Fibroblast of villous mesenchyme (primary cell): ENCODE measurements at regions not wholly inside any gene's neighbourhood (a gene's known extent, or its start where the extent isn't known, plus 50 kb on each side); places are given as distances from the start of the nearest gene placed in this dataset.

Source experiments
- DNase-seq: peaks from one replicate; pipeline ENCODE4 v3.0.0-alpha.2; 2010; ENCODE audit warnings: low read depth
- H3K4me3 ChIP-seq: 2 replicates; pipeline ENCODE4 v1.5.1; 2011; ENCODE audit warnings: low read depth, mild to moderate bottlenecking, low read length
- TF ChIP-seq, protein P1 (sequence below): IDR thresholded peaks from 2 replicates; pipeline ENCODE4 v1.5.1; 2012; ENCODE audit warnings: low read depth, mild to moderate bottlenecking, low read length; ENCODE audit not compliant: insufficient read depth

DNA sequence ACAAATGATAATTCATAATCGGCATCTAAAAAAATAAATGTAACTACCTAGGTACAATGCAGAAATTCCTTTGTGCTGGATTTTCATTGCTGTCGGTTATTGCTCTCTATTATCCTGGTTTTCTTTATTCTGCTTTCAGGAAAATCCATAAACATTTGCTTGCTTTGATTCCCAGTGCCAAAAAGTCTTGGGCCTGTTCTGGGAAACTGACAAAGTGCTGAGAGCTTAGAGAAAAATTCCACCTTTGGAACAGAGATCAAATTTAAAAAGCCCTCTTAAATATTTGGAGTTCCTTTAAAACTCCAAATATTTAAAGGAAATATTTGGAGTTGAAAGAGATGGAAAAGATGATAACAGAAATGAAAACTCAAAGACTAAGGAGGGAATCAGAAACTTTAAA lies 87.3 kb upstream of the ZBED5 start:
- no peak overlapping the region for H3K4me3 ChIP-seq
- TF ChIP-seq, protein P1, sequence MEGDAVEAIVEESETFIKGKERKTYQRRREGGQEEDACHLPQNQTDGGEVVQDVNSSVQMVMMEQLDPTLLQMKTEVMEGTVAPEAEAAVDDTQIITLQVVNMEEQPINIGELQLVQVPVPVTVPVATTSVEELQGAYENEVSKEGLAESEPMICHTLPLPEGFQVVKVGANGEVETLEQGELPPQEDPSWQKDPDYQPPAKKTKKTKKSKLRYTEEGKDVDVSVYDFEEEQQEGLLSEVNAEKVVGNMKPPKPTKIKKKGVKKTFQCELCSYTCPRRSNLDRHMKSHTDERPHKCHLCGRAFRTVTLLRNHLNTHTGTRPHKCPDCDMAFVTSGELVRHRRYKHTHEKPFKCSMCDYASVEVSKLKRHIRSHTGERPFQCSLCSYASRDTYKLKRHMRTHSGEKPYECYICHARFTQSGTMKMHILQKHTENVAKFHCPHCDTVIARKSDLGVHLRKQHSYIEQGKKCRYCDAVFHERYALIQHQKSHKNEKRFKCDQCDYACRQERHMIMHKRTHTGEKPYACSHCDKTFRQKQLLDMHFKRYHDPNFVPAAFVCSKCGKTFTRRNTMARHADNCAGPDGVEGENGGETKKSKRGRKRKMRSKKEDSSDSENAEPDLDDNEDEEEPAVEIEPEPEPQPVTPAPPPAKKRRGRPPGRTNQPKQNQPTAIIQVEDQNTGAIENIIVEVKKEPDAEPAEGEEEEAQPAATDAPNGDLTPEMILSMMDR, result no peak

GRCh38 chr11:10943968-10944367 lies 86.1 kb upstream of the ZBED5 start:
- TF ChIP-seq, protein P1, result no peak
- peak; percentile 17 for DNase-seq
- no peak overlapping the region for H3K4me3 ChIP-seq

More for the DNA sequence above, 87.3 kb upstream of the ZBED5 start:
- DNase-seq, result no peak

- DNase-seq, result no peak
- H3K4me3 ChIP-seq, result no peak overlapping the region
- TF ChIP-seq, protein P1, result no peak
Measured at GRCh38 chr11:10942620-10943019, 84.8 kb upstream of the ZBED5 start.

- no peak for DNase-seq
- TF ChIP-seq, protein P1, result no peak
Measured at GRCh38 chr11:10941871-10942270, 84.0 kb upstream of the ZBED5 start.

GRCh38 chr11:10941414-10941813 lies 83.6 kb upstream of the ZBED5 start:
- TF ChIP-seq, protein P1, result no peak
- DNase-seq, result no peak
- H3K4me3 ChIP-seq, result no peak overlapping the region

More at GRCh38 chr11:10941871-10942270, 84.0 kb upstream of the ZBED5 start:
- H3K4me3 ChIP-seq, result no peak overlapping the region

- no peak overlapping the region for H3K4me3 ChIP-seq
- TF ChIP-seq, protein P1, result no peak
- DNase-seq, result no peak
Measured at GRCh38 chr11:10938650-10939387, 81.0 kb upstream of the ZBED5 start.

DNA sequence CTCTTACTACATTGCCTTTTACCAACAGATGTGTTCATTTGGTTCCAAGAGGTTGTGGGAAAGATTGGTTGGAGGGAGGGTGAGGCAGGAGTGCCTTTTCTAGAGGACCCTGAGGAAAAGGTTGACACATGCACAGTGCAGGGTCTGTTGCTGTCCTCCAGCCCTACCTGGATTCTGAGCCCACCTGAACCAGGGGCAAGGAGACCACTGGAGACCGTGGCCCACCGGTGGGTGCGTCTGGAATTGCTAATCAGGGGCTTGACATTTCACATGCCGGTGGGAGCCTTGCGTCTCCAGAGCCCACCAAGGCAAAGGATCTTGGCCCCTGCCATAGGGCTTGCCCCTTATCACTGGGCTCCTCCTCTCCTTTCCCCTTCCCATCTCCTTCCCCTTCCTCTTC lies 80.4 kb upstream of the ZBED5 start:
- no peak for DNase-seq
- no peak overlapping the region for H3K4me3 ChIP-seq
- TF ChIP-seq, protein P1, result no peak
